Nephron progenitor cell (in vitro differentiated cells): ENCODE measurements at regions not wholly inside any gene's neighbourhood (a gene's known extent, or its start where the extent isn't known, plus 50 kb on each side); places are given as distances from the start of the nearest gene placed in this dataset.
"Not testable (repeated sequence)": the region's sequence is repeated elsewhere in the genome, so short reads cannot be mapped to it uniquely, and the experiment has no call there.

ENCODE experiments used
- DNase-seq: peaks from one replicate; pipeline ENCODE4 v3.0.0; 2021
- H3K27ac Mint-ChIP-seq: 2 replicates; pipeline ENCODE4 v1.8.0; 2021; ENCODE audit warnings: mild to moderate bottlenecking, moderate library complexity, mixed read lengths
- H3K27me3 Mint-ChIP-seq: 2 replicates; pipeline ENCODE4 v1.8.0; 2021; ENCODE audit warnings: mild to moderate bottlenecking, low read depth, mixed read lengths; ENCODE audit not compliant: poor library complexity
- H3K36me3 Mint-ChIP-seq: 2 replicates; pipeline ENCODE4 v1.8.0; 2021; ENCODE audit warnings: low read depth, mixed read lengths
- H3K4me1 Mint-ChIP-seq: 2 replicates; pipeline ENCODE4 v1.8.0; 2021; ENCODE audit warnings: mixed read lengths
- H3K4me3 Mint-ChIP-seq: 2 replicates; pipeline ENCODE4 v1.8.0; 2021; ENCODE audit warnings: mild to moderate bottlenecking, moderate library complexity, mixed read lengths
- H3K9me3 Mint-ChIP-seq: 2 replicates; pipeline ENCODE4 v1.8.0; 2021; ENCODE audit warnings: mild to moderate bottlenecking, moderate library complexity, mixed read lengths
- CTCF ChIP-seq: fragments of 200-600 bp; sonication (generic); IDR thresholded peaks from 2 replicates; pipeline ENCODE4 v1.5.0; 2021; ENCODE audit warnings: antibody characterized with exemption

GRCh38 chr7:53470336-53470970, 435.0 kb downstream of the POM121L12 start:
- H3K36me3 Mint-ChIP-seq = no peaks in the 10 kb centered on the region
- H3K4me1 Mint-ChIP-seq = no peaks in the 10 kb centered on the region
- TF ChIP-seq CTCF = no peak
- H3K4me3 Mint-ChIP-seq = no peak overlapping the region
- no peak overlapping the region for H3K27ac Mint-ChIP-seq
- DNase-seq = no peak
- no peaks in the 10 kb centered on the region for H3K9me3 Mint-ChIP-seq
- peaks cover 3% of the 10 kb centered on the region for H3K27me3 Mint-ChIP-seq

DNA sequence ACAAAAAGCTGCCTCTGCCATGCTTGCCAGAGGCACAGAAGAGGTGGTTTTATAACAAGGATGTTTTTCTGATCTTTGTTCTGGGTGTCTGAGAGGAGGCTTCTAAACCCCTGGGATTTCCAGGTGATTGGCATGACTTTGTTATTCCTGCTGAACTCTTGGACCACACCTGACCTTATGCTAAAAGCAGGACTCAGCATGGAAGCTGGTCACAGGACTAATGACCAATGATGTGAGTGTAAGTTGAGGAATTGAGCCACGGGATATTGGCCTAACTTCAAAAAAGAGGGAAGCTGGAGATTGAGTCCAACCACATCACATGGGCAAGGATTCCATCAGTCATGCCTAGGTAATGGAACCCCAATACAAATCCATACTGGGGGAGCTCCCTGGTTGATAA, 437.9 kb downstream of the POM121L12 start:
- no peak for DNase-seq
- H3K36me3 Mint-ChIP-seq = no peaks in the 10 kb centered on the region
- no peak for TF ChIP-seq CTCF
- no peak overlapping the region for H3K27ac Mint-ChIP-seq
- peaks cover 3% of the 10 kb centered on the region for H3K27me3 Mint-ChIP-seq
- no peak overlapping the region for H3K4me3 Mint-ChIP-seq
- no peaks in the 10 kb centered on the region for H3K9me3 Mint-ChIP-seq
- no peaks in the 10 kb centered on the region for H3K4me1 Mint-ChIP-seq

DNA sequence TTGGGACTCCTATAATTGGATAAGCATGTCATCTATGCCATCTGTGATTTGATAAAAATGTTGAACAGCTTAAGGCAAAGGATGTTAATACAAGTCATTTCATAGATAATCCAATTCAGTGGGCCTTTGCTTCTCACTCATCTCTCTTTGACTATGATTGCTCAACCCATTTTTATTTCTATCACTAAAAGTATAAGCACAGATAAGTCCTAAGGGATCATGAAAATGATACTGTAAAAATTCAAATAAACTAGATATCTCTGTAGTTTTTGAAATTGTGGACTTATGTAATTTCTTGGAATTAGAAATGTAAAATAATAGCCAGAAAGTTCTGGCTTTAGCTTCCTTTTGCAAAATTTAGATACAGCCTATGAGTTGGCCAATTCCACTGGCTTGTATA, 440.3 kb downstream of the POM121L12 start:
- Mint-ChIP-seq H3K36me3 (no peaks in the 10 kb centered on the region), H3K4me3 (no peak overlapping the region), H3K4me1 (no peaks in the 10 kb centered on the region), H3K27ac (no peak overlapping the region), H3K9me3 (no peaks in the 10 kb centered on the region), H3K27me3 (peaks cover 3% of the 10 kb centered on the region)
- no peak for TF ChIP-seq CTCF
- DNase-seq = no peak

- Mint-ChIP-seq H3K9me3 (no peaks in the 10 kb centered on the region), H3K36me3 (no peaks in the 10 kb centered on the region), H3K4me1 (no peaks in the 10 kb centered on the region), H3K4me3 (no peak overlapping the region), H3K27ac (no peak overlapping the region), H3K27me3 (peaks cover 3% of the 10 kb centered on the region)
- DNase-seq = no peak
- TF ChIP-seq CTCF = no peak
Observed at GRCh38 chr7:53476566-53476965, 441.1 kb downstream of the POM121L12 start.

GRCh38 chr7:53485354-53485753, 449.9 kb downstream of the POM121L12 start:
- TF ChIP-seq CTCF = no peak
- no peak overlapping the region for H3K27ac Mint-ChIP-seq
- H3K4me1 Mint-ChIP-seq = peaks cover 4% of the 10 kb centered on the region
- DNase-seq = no peak
- no peaks in the 10 kb centered on the region for H3K9me3 Mint-ChIP-seq
- no peak overlapping the region for H3K4me3 Mint-ChIP-seq
- H3K27me3 Mint-ChIP-seq = no peaks in the 10 kb centered on the region
- H3K36me3 Mint-ChIP-seq = no peaks in the 10 kb centered on the region

- no peak overlapping the region for H3K4me3 Mint-ChIP-seq
- no peak overlapping the region for H3K27ac Mint-ChIP-seq
- H3K27me3 Mint-ChIP-seq = no peaks in the 10 kb centered on the region
- no peaks in the 10 kb centered on the region for H3K4me1 Mint-ChIP-seq
- no peak for DNase-seq
- no peak for TF ChIP-seq CTCF
- no peaks in the 10 kb centered on the region for H3K36me3 Mint-ChIP-seq
- H3K9me3 Mint-ChIP-seq = no peaks in the 10 kb centered on the region
Observed at GRCh38 chr7:53491051-53491450, 455.6 kb downstream of the POM121L12 start.

GRCh38 chr7:53495181-53495580, 459.7 kb downstream of the POM121L12 start:
- not testable (repeated sequence) for H3K36me3 Mint-ChIP-seq, H3K4me1 Mint-ChIP-seq, DNase-seq, H3K27me3 Mint-ChIP-seq, H3K9me3 Mint-ChIP-seq, H3K4me3 Mint-ChIP-seq, H3K27ac Mint-ChIP-seq
